Nephron progenitor cell (in vitro differentiated cells): ENCODE measurements at regions not wholly inside any gene's neighbourhood (a gene's known extent, or its start where the extent isn't known, plus 50 kb on each side); places are given as distances from the start of the nearest gene placed in this dataset.
A peak's percentile ranks its signal among the peaks of the same experiment; 100 is the strongest.

ENCODE experiments used
- DNase-seq: peaks from one replicate; pipeline ENCODE4 v3.0.0; 2021
- H3K27ac Mint-ChIP-seq: 2 replicates; pipeline ENCODE4 v1.8.0; 2021; ENCODE audit warnings: mild to moderate bottlenecking, moderate library complexity, mixed read lengths
- H3K27me3 Mint-ChIP-seq: 2 replicates; pipeline ENCODE4 v1.8.0; 2021; ENCODE audit warnings: mild to moderate bottlenecking, low read depth, mixed read lengths; ENCODE audit not compliant: poor library complexity
- H3K36me3 Mint-ChIP-seq: 2 replicates; pipeline ENCODE4 v1.8.0; 2021; ENCODE audit warnings: low read depth, mixed read lengths
- H3K4me1 Mint-ChIP-seq: 2 replicates; pipeline ENCODE4 v1.8.0; 2021; ENCODE audit warnings: mixed read lengths
- H3K4me3 Mint-ChIP-seq: 2 replicates; pipeline ENCODE4 v1.8.0; 2021; ENCODE audit warnings: mild to moderate bottlenecking, moderate library complexity, mixed read lengths
- H3K9me3 Mint-ChIP-seq: 2 replicates; pipeline ENCODE4 v1.8.0; 2021; ENCODE audit warnings: mild to moderate bottlenecking, moderate library complexity, mixed read lengths
- CTCF ChIP-seq: fragments of 200-600 bp; sonication (generic); IDR thresholded peaks from 2 replicates; pipeline ENCODE4 v1.5.0; 2021; ENCODE audit warnings: antibody characterized with exemption

GRCh38 chr9:87255431-87256155, 242.1 kb upstream of the DAPK1 start:
- Mint-ChIP-seq H3K27me3 (peaks cover 7% of the 10 kb centered on the region), H3K4me1 (peaks cover 27% of the 10 kb centered on the region), H3K9me3 (peaks cover 4% of the 10 kb centered on the region), H3K4me3 (no peak overlapping the region), H3K36me3 (no peaks in the 10 kb centered on the region), H3K27ac (no peak overlapping the region)
- no peak for DNase-seq
- TF ChIP-seq CTCF: no peak

GRCh38 chr9:87256973-87257372, 240.7 kb upstream of the DAPK1 start:
- Mint-ChIP-seq H3K4me1 (peaks cover 27% of the 10 kb centered on the region), H3K9me3 (peaks cover 5% of the 10 kb centered on the region), H3K4me3 (no peak overlapping the region), H3K27ac (no peak overlapping the region), H3K27me3 (peaks cover 7% of the 10 kb centered on the region), H3K36me3 (peaks cover 4% of the 10 kb centered on the region)
- TF ChIP-seq CTCF: no peak
- no peak for DNase-seq

- peaks cover 5% of the 10 kb centered on the region for H3K36me3 Mint-ChIP-seq
Measured at GRCh38 chr9:87259543-87260518, 237.8 kb upstream of the DAPK1 start.

GRCh38 chr9:87263291-87263690, 234.4 kb upstream of the DAPK1 start:
- Mint-ChIP-seq H3K27me3 (peaks cover 3% of the 10 kb centered on the region), H3K36me3 (peaks cover 5% of the 10 kb centered on the region), H3K4me1 (peaks cover 17% of the 10 kb centered on the region), H3K9me3 (peaks cover 20% of the 10 kb centered on the region), H3K4me3 (no peak overlapping the region), H3K27ac (no peak overlapping the region)
- peak; percentile 12 for DNase-seq
- no peak for TF ChIP-seq CTCF

More at GRCh38 chr9:87259543-87260518, 237.8 kb upstream of the DAPK1 start:
- peak overlapping the region; percentile 77 for H3K27ac Mint-ChIP-seq
- peaks cover 11% of the 10 kb centered on the region for H3K9me3 Mint-ChIP-seq
- no peak for TF ChIP-seq CTCF
- peak; percentile 16 for DNase-seq
- H3K4me1 Mint-ChIP-seq: peaks cover 27% of the 10 kb centered on the region
- H3K27me3 Mint-ChIP-seq: peaks cover 7% of the 10 kb centered on the region
- H3K4me3 Mint-ChIP-seq: no peak overlapping the region

GRCh38 chr9:87266697-87267096, 231.0 kb upstream of the DAPK1 start:
- DNase-seq: no peak
- Mint-ChIP-seq H3K4me1 (peaks cover 26% of the 10 kb centered on the region), H3K27me3 (peaks cover 3% of the 10 kb centered on the region), H3K4me3 (no peak overlapping the region), H3K9me3 (peaks cover 18% of the 10 kb centered on the region), H3K36me3 (peaks cover 3% of the 10 kb centered on the region), H3K27ac (no peak overlapping the region)
- TF ChIP-seq CTCF: no peak
